Hippocampal formation (tissue), 2 donors: ENCODE measurements at regions not wholly inside any gene's neighbourhood (a gene's known extent, or its start where the extent isn't known, plus 50 kb on each side); places are given as distances from the start of the nearest gene placed in this dataset.
"Not testable (repeated sequence)": the region's sequence is repeated elsewhere in the genome, so short reads cannot be mapped to it uniquely, and the experiment has no call there.

Experiments
- DNase-seq, 2 donors: peaks; one replicate each; lab custom pipeline; 2025; lab: John Stamatoyannopoulos, UW

- DNase-seq = no peak
These were observed 185.1 kb downstream of the ETNK1 start for GRCh38 chr12:22810036-22810435.

- DNase-seq = no peak
These were observed 187.6 kb downstream of the ETNK1 start for GRCh38 chr12:22812531-22812930.

DNA sequence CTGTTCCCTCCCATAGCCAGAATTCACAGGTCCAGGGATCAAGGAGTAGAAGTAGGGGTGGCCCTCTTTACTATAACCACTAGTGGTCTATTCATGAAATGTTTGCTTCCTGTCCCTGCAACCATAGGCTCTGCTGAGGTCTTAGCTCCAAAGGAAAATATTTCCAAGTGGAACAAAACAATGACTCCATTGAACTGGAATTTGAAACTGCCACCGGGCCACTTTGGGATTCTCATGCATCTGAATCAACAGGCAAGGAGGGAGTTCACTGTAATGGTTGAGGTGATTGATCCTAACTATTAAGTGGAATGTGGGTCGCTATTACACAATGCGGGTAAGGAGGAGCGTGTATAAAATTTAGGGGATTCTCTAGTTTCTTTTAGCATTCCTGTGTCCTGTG lies 197.0 kb downstream of the ETNK1 start:
- DNase-seq = no peak

DNA sequence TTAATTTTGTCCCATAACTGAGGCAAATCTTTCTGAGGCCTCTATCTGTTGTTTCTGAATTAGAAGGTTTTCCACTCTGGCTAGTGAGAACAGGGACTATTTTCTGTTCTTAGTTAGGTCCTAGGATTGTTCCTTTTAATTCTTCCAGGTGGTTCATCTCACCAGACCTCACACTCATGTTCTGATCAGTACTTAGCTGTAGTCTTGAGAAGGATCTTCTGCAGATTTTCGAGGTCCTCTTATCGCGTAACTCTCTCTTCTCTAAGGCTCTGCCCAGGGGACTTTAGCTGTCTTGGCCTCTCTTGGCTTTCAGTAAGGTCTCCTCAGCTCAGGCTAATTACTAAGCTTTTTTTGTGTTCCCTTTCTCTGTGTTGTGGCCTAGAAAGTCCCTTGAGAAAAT lies 201.1 kb downstream of the ETNK1 start:
- DNase-seq = no peak

DNA sequence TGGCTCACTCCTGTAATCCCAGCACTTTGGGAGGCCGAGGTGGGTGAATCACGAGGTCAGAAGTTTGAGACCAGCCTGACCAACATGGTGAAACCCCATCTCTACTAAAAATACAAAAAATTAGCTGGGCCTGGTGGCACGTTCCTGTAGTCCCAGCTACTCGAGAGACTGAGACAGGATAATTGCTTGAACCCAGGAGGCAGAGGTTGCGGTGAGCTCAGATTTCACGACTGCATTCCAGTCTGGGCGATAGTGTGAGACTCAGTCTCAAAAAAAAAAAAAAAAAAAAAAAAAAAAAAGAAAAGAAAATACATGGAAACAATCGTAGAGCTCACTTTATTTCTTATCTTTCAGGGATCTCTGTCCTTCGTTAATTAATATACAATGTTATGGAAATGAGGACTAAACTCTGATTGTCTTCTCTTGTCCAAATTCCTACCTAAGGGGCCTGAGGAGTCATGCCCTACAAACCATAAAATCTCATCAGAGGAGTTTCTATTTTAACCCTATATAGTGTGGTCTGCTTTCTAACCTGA lies 201.5 kb downstream of the ETNK1 start:
- DNase-seq = not testable (repeated sequence)

GRCh38 chr12:22828066-22828465 lies 203.1 kb downstream of the ETNK1 start:
- DNase-seq = no peak

GRCh38 chr12:22835431-22835830 lies 210.5 kb downstream of the ETNK1 start:
- no peak for DNase-seq

- DNase-seq = no peak
These were observed 225.2 kb downstream of the ETNK1 start for GRCh38 chr12:22850185-22850584.

DNA sequence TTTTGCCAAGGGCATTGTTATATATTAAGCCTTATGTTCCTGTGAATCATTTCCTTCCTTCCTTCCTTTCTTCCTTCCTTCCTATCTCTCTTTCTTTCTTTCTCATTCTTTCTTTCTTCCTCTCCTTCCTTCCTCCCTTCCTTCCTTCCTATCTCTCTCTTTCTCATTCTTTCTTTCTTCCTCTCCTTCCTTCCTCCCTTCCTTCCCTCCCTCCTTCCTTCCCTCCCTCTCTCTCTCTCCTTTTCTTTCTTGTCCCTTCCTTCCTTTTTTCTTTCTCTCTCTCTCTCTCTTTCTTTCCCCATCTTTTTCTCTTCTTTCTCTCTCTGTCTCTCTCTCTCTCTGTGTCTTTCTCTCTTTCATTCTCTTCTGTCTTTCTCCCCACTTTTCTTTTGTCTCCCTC lies 226.6 kb downstream of the ETNK1 start:
- no peak for DNase-seq

DNA sequence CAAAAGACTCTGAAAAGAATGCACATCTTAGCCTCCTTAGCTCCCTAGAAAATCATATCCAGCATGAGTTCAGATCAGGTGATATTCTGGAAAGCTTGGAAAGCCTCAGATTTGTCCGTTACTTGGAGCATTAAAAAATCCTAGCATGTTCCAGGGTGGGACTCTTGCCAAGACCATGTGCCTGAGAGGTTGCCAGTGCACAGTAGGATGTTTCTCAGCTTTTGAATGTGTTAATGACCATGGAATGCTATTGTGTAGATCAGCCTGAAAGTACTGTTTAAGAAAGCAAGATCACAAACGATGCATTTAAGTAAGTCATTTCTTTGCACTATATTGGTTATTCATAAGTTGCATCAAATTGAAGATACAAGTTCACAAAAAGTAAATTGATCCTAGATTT lies 230.5 kb downstream of the ETNK1 start:
- DNase-seq = no peak

DNA sequence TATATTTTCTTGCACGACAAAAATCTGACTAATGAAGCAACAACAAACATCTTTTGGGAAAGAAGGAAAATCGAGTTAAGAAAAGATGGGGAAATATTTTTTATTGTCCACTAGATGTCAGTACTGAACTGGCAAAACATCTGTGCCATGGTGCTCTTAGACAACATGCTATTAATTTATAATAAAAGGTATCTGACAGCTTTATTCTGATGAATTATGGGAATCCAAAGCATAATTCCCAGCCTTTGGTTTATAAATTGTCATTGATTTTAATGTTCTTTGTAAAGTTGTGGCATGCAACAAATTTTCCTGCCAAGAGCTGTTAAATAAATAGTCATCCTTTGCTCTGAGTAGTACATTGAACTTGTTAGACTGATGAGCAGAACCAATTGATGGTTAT lies 231.2 kb downstream of the ETNK1 start:
- DNase-seq = peak in 1 of 2 donors; percentile 48

GRCh38 chr12:22858849-22859570 lies 234.0 kb downstream of the ETNK1 start:
- DNase-seq = no peak

GRCh38 chr12:22860926-22861325 lies 236.0 kb downstream of the ETNK1 start:
- DNase-seq = no peak

DNA sequence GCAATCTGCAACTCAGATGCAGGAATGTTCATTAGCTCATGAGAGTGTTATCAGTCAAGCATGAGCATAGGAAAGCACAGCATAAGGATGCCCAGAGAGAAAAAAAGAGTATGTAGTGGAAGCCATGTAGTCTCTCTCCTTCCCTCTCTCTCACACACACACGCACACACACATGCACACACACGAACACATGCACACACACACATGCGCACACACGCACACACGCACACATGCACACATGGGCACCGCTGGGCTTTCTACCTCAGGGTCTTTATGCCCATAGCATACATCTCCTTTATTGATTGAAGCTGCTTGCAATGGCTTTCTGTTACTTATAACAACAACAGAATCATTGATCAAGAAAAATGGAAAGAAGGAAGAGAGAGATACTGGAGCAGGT lies 240.9 kb downstream of the ETNK1 start:
- no peak for DNase-seq

- no peak for DNase-seq
These were observed 241.4 kb downstream of the ETNK1 start for GRCh38 chr12:22866406-22866805.

DNA sequence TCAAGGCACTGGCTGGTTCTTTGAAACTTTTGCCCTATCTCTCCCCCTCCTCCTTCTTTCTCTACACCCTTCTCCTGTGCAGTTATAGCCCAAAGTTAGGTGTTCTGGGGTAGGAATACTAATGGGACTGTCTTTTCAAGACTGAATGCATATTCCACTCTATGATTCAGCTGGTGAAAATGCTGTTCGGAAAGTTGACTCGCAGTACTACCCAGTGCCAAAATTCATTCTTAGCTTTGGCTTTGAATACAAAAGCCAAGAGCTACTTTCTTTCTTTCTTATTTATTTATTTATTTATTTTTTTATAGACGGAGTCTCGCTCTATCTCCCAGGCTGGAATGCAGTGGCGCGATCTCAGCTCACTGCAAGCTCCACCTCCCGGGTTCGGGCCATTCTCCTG lies 249.2 kb downstream of the ETNK1 start:
- no peak for DNase-seq

DNA sequence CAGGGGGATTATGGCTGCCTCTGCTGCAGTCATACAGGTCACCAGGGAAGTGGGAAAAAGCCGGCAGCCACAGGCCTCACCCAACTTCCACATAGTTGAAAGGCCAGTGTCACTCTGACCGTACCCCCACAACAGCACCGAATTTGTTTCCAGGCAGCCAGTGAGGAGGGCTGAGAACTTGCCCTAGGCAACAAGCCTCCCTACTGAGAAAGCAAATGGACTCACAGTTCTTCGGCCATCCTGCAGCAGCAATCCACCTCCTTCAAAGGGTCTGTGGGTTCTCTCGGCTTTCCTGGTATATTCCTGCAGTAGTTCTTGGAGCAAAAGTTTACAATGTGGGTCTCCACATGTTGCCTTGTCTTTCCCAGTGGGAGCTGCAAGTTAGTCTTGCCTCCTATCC lies 251.3 kb downstream of the ETNK1 start:
- DNase-seq = no peak

GRCh38 chr12:22879203-22879602 lies 254.2 kb downstream of the ETNK1 start:
- DNase-seq = no peak

DNA sequence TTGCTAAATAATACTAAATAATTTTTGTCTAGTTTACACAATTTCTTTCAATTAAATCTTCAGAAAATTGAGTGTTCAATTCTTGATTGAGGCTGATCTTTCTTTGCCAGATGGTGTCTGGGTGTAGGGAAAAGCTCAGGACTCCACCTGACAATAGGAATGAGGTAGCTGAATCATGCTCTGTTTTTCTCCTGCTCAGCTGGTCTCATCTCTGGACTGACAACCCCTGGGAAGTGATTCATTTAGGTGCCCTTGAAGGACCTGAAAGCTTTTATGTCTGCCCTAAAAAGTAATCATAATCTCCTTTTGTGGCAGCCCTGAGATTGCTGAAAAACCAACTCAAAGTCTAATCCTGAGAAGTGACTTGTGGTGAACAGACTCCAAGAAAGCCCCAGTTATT lies 255.4 kb downstream of the ETNK1 start:
- no peak for DNase-seq

GRCh38 chr12:22880807-22881206 lies 255.8 kb downstream of the ETNK1 start:
- no peak for DNase-seq

DNA sequence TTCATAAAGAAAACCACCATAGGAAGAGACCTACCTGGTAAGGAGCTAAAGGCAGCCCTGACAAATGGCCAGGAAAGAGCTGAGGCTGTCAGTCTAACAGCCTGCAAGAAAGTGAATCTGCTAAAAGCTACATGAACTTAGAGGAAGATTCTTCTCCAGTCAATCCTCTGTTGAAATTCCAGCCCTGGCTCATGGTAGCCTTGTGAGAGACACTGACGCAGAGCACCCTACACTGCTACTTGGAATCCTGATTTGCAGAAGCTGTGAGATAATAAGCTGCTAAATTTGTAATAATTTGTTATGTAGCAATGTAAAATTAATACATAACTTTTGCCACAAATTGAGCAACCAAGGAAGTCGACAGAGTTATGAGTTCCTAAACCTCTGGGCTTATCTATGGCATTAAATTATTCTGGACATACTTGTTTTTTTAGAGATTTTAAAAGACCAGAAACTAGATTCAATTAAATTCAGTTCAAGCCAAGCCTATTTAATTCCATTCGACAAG lies 257.0 kb downstream of the ETNK1 start:
- DNase-seq = no peak

DNA sequence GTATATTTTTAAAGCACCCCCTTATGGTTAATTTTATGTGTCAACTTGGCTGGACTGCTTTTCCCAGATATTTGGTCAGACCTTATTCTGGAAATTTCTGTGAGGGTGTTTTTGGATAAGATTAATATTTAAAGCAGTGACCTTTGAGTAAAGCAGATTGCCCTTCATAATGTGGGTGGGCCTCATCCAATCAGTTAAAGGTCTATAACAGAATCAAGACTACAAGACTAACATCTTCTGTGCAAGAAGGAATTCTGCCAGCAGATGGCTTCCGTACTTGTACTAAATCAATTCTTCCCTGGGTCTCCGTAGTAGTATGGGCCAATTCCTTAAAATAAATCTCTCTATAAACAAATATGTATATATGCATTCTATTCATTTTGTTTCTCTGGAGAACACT lies 257.6 kb downstream of the ETNK1 start:
- no peak for DNase-seq

GRCh38 chr12:22893878-22894277 lies 268.9 kb downstream of the ETNK1 start:
- DNase-seq = no peak

DNA sequence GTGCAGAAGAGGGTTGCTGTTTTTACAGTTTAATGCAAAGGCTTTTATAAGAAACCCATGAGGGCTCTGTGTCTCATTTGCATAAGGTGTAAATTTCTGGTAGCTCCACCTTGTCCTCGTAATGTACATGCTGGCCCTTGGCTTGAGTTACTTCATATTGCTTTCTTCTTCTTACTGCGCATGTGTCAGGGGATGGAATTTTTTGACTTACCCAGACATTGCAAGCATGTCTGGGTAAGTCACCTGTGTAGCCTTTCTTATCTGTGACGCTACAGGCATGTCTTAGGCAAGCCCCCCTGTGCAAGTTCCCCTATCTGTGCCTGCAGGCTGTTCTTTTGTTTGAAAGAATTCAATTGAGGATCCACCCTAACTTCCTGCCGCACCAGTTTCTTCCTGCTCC lies 274.2 kb downstream of the ETNK1 start:
- no peak for DNase-seq
